ENCODE measurements at regions not wholly inside any gene's neighbourhood (a gene's known extent, or its start where the extent isn't known, plus 50 kb on each side); places are given as distances from the start of the nearest gene placed in this dataset.

- DNase-seq = no peak
These were observed 116.4 kb downstream of the IRS2 start for GRCh38 chr13:109669956-109670355.

GRCh38 chr13:109669234-109669612 is 117.2 kb downstream of the IRS2 start:
- no peak for DNase-seq

- DNase-seq = no peak
These were observed 117.8 kb downstream of the IRS2 start for GRCh38 chr13:109668433-109669233.

GRCh38 chr13:109667807-109668291 is 118.5 kb downstream of the IRS2 start:
- DNase-seq = no peak

- no peak for DNase-seq
These were observed 119.3 kb downstream of the IRS2 start for GRCh38 chr13:109667056-109667455.

GRCh38 chr13:109666656-109667055 is 119.7 kb downstream of the IRS2 start:
- no peak for DNase-seq

GRCh38 chr13:109665781-109666249 is 120.6 kb downstream of the IRS2 start:
- DNase-seq = no peak

GRCh38 chr13:109665240-109665639 is 121.1 kb downstream of the IRS2 start:
- DNase-seq = no peak

GRCh38 chr13:109657395-109657794 is 129.0 kb downstream of the IRS2 start:
- no peak for DNase-seq

GRCh38 chr13:109656206-109656605 is 130.2 kb downstream of the IRS2 start:
- no peak for DNase-seq

GRCh38 chr13:109655611-109656010 is 130.8 kb downstream of the IRS2 start:
- DNase-seq = no peak

- no peak for DNase-seq
These were observed 131.2 kb downstream of the IRS2 start for GRCh38 chr13:109655206-109655600.

- DNase-seq = no peak
These were observed 131.8 kb downstream of the IRS2 start for GRCh38 chr13:109654341-109655205.

- no peak for DNase-seq
These were observed 133.9 kb downstream of the IRS2 start for GRCh38 chr13:109652531-109652930.

- no peak for DNase-seq
These were observed 134.5 kb downstream of the IRS2 start for GRCh38 chr13:109651854-109652253.

- no peak for DNase-seq
These were observed 135.1 kb downstream of the IRS2 start for GRCh38 chr13:109651311-109651710.

- no peak for DNase-seq
These were observed 135.5 kb downstream of the IRS2 start for GRCh38 chr13:109650861-109651260.

GRCh38 chr13:109649713-109650112 is 136.7 kb downstream of the IRS2 start:
- DNase-seq = no peak

- no peak for DNase-seq
These were observed 138.7 kb downstream of the IRS2 start for GRCh38 chr13:109647699-109648098.

GRCh38 chr13:109647053-109647452 is 139.3 kb downstream of the IRS2 start:
- no peak for DNase-seq

GRCh38 chr13:109646423-109646822 is 140.0 kb downstream of the IRS2 start:
- DNase-seq = no peak

GRCh38 chr13:109645831-109646230 is 140.6 kb downstream of the IRS2 start:
- DNase-seq = no peak

GRCh38 chr13:109644956-109645355 is 141.4 kb downstream of the IRS2 start:
- DNase-seq = no peak
